ENCODE measurements at regions not wholly inside any gene's neighbourhood (a gene's known extent, or its start where the extent isn't known, plus 50 kb on each side); places are given as distances from the start of the nearest gene placed in this dataset.
A peak's percentile ranks its signal among the peaks of the same experiment; 100 is the strongest.

DNA sequence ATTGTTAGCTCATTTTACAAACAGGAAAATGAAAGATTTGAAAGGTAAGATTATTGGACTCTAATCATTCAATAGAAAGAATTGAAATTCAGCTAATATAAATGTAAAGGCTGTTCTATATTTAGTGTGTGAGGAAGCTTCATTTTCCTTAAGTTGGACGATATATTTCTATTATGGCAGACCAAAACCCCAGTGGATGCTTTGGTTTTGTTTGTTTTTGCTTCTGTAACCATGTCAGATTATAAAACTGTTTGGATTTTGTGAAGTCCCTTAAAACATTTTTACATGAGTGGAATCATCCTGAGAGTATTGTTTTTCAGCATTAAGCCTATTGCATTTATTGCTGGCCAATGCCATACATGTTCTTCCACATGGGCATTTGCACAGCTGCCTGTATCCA is 110.2 kb upstream of the ENPEP start:
- no peak overlapping the region for H3K27ac ChIP-seq (ENCODE audit: low read depth, low read length)

DNA sequence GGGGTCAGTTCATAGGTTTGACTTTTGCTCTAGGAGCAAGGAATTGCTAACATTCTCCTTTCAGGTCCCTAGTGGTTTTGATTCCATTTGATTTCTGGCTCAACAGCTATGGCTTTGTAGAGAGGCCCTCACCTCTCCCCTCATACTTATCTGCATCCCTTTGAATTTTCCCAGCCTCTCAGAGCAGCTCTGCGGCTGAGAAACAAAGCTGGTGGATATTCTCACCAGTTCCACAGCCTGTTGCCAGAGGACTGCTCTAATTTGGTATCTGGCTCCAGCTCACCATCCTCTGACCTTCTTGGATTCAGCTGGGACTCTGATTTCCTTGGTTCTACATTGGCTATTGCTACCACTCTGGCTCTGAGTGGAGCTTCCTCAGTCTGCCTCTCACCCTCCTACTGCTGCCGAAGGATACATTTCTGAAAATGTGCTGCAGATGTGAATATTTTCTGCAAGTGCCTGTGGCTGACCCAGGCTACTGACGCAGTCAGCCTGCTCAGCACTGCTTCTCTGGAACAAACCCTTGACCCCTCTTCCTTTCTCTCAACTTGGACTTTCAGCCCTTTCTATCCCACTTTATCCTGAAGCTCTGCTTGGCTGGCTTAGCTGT is 110.9 kb upstream of the ENPEP start:
- Histone ChIP-seq H3K4me1 (ENCODE audit: control insufficient read depth in 3 of 3, insufficient read depth in 3 of 3, low read length in 3 of 3) (peaks cover 0 to 8% (median 5%) of the 10 kb centered on the region in 3 donors), H3K27ac (ENCODE audit: low read depth, low read length) (peak overlapping the region; percentile 25), H3K27me3 (ENCODE audit: control insufficient read depth in 3 of 3, insufficient read depth in 3 of 3, low read length in 3 of 3) (no peaks in the 10 kb centered on the region), H3K9ac (ENCODE audit: low read depth in 1 of 3, low read length in 3 of 3) (no peak overlapping the region), H3K9me3 (ENCODE audit: control insufficient read depth in 3 of 3, low read length in 3 of 3) (no peaks in the 10 kb centered on the region), H3K4me3 (ENCODE audit: low read length in 3 of 3) (peak overlapping the region in 1 of 3 donors; percentile 27), H3K36me3 (ENCODE audit: control insufficient read depth in 3 of 3, insufficient read depth in 3 of 3, low read length in 3 of 3) (no peaks in the 10 kb centered on the region)

More for the DNA sequence above, 110.2 kb upstream of the ENPEP start:
- H3K9ac ChIP-seq (ENCODE audit: low read depth in 1 of 3, low read length in 3 of 3): no peak overlapping the region
- H3K9me3 ChIP-seq (ENCODE audit: control insufficient read depth in 3 of 3, low read length in 3 of 3): no peaks in the 10 kb centered on the region
- peaks cover 0 to 8% (median 5%) of the 10 kb centered on the region in 3 donors for H3K4me1 ChIP-seq (ENCODE audit: control insufficient read depth in 3 of 3, insufficient read depth in 3 of 3, low read length in 3 of 3)
- no peaks in the 10 kb centered on the region for H3K36me3 ChIP-seq (ENCODE audit: control insufficient read depth in 3 of 3, insufficient read depth in 3 of 3, low read length in 3 of 3)
- H3K4me3 ChIP-seq (ENCODE audit: low read length in 3 of 3): no peak overlapping the region
- no peaks in the 10 kb centered on the region for H3K27me3 ChIP-seq (ENCODE audit: control insufficient read depth in 3 of 3, insufficient read depth in 3 of 3, low read length in 3 of 3)

DNA sequence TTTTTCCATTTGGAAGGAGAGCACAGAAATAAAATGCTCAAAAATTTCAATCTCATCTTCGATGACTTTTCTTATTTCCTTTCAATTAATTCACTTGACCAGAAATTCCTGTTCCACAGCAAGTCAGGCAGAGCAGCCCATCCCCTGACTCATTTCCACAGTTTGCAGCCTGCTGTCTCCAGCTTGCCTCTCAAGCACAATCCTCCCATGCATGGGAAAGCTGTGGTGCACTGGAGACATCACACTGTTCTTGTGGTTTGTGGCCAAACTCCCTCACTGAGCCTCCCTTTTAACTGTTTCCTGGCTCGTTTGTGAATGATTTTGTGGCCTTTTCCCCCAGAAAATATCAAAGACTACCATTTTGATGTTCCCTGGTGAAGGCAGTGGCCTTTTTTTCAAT is 114.0 kb upstream of the ENPEP start:
- no peak overlapping the region for H3K4me3 ChIP-seq (ENCODE audit: low read length in 3 of 3)
- no peaks in the 10 kb centered on the region for H3K27me3 ChIP-seq (ENCODE audit: control insufficient read depth in 3 of 3, insufficient read depth in 3 of 3, low read length in 3 of 3)
- H3K9me3 ChIP-seq (ENCODE audit: control insufficient read depth in 3 of 3, low read length in 3 of 3): no peaks in the 10 kb centered on the region
- no peaks in the 10 kb centered on the region for H3K36me3 ChIP-seq (ENCODE audit: control insufficient read depth in 3 of 3, insufficient read depth in 3 of 3, low read length in 3 of 3)
- peaks cover 0 to 8% (median 5%) of the 10 kb centered on the region in 3 donors for H3K4me1 ChIP-seq (ENCODE audit: control insufficient read depth in 3 of 3, insufficient read depth in 3 of 3, low read length in 3 of 3)
- H3K9ac ChIP-seq (ENCODE audit: low read depth in 1 of 3, low read length in 3 of 3): no peak overlapping the region
- no peak overlapping the region for H3K27ac ChIP-seq (ENCODE audit: low read depth, low read length)

DNA sequence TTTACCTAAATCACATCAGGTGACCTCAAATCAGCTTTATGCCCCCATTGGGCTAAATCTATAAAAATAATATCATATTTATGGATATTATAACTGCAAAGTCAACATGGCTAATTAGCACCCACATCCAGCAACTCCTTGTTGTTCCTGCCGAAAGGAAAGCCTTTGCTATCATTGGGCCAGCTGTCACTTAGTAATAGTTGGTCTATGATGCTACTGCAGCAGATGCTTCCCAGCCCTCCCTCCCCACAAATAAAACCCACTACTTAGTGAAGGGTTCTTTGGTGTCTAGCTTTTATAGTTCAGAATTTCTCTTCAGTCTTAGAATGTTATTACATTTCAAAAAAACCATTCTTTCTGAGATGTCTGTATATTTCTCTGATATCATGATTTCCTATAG is 116.9 kb upstream of the ENPEP start:
- Histone ChIP-seq H3K4me1 (ENCODE audit: control insufficient read depth in 3 of 3, insufficient read depth in 3 of 3, low read length in 3 of 3) (peaks cover 0 to 3% (median 0%) of the 10 kb centered on the region in 3 donors), H3K4me3 (ENCODE audit: low read length in 3 of 3) (no peak overlapping the region), H3K9me3 (ENCODE audit: control insufficient read depth in 3 of 3, low read length in 3 of 3) (no peaks in the 10 kb centered on the region), H3K27me3 (ENCODE audit: control insufficient read depth in 3 of 3, insufficient read depth in 3 of 3, low read length in 3 of 3) (no peaks in the 10 kb centered on the region), H3K27ac (ENCODE audit: low read depth, low read length) (no peak overlapping the region), H3K36me3 (ENCODE audit: control insufficient read depth in 3 of 3, insufficient read depth in 3 of 3, low read length in 3 of 3) (no peaks in the 10 kb centered on the region), H3K9ac (ENCODE audit: low read depth in 1 of 3, low read length in 3 of 3) (no peak overlapping the region)

DNA sequence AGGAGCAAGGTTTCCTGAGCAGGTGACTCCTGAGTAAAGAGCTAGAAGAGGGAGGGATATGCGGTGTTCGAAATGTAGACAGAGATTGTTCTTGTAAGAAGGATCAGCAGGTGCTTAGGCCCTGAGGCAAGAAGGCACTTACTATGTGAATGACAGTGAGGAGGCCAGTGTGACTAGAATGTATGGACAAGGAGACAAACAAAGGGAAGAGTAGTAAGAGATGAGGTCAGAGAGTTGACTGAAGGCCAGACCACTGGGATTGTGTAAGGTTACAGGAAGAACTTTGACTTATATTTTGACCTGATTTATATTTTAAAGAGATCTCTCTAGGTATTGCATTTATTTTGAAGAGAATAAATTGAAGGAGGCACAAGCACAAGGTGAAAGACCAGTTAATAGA is 118.4 kb upstream of the ENPEP start:
- no peak overlapping the region for H3K27ac ChIP-seq (ENCODE audit: low read depth, low read length)
- H3K9ac ChIP-seq (ENCODE audit: low read depth in 1 of 3, low read length in 3 of 3): no peak overlapping the region
- H3K4me1 ChIP-seq (ENCODE audit: control insufficient read depth in 3 of 3, insufficient read depth in 3 of 3, low read length in 3 of 3): peaks cover 0 to 3% (median 0%) of the 10 kb centered on the region in 3 donors
- H3K36me3 ChIP-seq (ENCODE audit: control insufficient read depth in 3 of 3, insufficient read depth in 3 of 3, low read length in 3 of 3): no peaks in the 10 kb centered on the region
- no peaks in the 10 kb centered on the region for H3K27me3 ChIP-seq (ENCODE audit: control insufficient read depth in 3 of 3, insufficient read depth in 3 of 3, low read length in 3 of 3)
- H3K4me3 ChIP-seq (ENCODE audit: low read length in 3 of 3): no peak overlapping the region
- no peaks in the 10 kb centered on the region for H3K9me3 ChIP-seq (ENCODE audit: control insufficient read depth in 3 of 3, low read length in 3 of 3)

GRCh38 chr4:110354460-110354859 is 121.5 kb upstream of the ENPEP start:
- Histone ChIP-seq H3K27ac (ENCODE audit: low read depth, low read length) (no peak overlapping the region), H3K27me3 (ENCODE audit: control insufficient read depth in 3 of 3, insufficient read depth in 3 of 3, low read length in 3 of 3) (no peaks in the 10 kb centered on the region), H3K4me3 (ENCODE audit: low read length in 3 of 3) (no peak overlapping the region), H3K9ac (ENCODE audit: low read depth in 1 of 3, low read length in 3 of 3) (no peak overlapping the region), H3K9me3 (ENCODE audit: control insufficient read depth in 3 of 3, low read length in 3 of 3) (no peaks in the 10 kb centered on the region), H3K4me1 (ENCODE audit: control insufficient read depth in 3 of 3, insufficient read depth in 3 of 3, low read length in 3 of 3) (peaks cover 0 to 3% (median 0%) of the 10 kb centered on the region in 3 donors), H3K36me3 (ENCODE audit: control insufficient read depth in 3 of 3, insufficient read depth in 3 of 3, low read length in 3 of 3) (no peaks in the 10 kb centered on the region)

DNA sequence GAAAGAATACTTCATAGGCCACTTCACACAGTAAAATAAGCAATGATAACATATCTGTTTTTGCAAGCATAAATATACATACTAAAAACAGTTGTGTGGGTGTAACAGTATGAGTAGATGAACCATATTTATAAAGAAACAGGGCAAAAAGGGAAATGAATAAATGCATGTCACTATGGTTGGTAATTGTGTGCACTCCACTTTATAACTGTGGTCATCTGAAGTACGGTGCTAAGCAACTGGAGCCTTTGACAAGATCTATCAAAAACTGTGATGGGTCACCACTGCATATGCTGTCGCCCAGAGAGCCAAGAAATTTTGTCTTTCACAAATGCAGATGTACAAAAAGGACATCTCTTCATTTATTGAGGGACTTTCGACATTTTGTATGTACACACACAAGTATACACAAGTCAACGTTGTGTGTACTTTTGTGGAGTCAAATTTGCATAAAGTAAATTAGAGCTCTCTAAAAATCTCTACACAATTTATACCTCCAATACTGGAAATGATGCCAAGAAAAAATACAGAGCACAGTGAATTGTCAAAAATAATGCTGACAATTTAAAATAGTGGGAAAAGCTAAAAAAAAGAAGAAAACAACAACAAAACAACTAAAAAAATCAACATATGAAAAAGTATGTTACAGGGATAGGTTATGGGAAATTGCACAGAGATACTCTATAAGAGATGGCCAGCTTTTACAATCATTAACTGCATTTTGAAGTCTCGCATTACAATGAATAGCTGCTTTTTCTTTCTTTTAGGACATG is 123.1 kb upstream of the ENPEP start:
- no peaks in the 10 kb centered on the region for H3K36me3 ChIP-seq (ENCODE audit: control insufficient read depth in 3 of 3, insufficient read depth in 3 of 3, low read length in 3 of 3)
- no peak overlapping the region for H3K4me3 ChIP-seq (ENCODE audit: low read length in 3 of 3)
- H3K4me1 ChIP-seq (ENCODE audit: control insufficient read depth in 3 of 3, insufficient read depth in 3 of 3, low read length in 3 of 3): peaks cover 0 to 3% (median 0%) of the 10 kb centered on the region in 3 donors
- H3K9ac ChIP-seq (ENCODE audit: low read depth in 1 of 3, low read length in 3 of 3): no peak overlapping the region
- H3K27ac ChIP-seq (ENCODE audit: low read depth, low read length): no peak overlapping the region
- H3K27me3 ChIP-seq (ENCODE audit: control insufficient read depth in 3 of 3, insufficient read depth in 3 of 3, low read length in 3 of 3): no peaks in the 10 kb centered on the region
- no peaks in the 10 kb centered on the region for H3K9me3 ChIP-seq (ENCODE audit: control insufficient read depth in 3 of 3, low read length in 3 of 3)

DNA sequence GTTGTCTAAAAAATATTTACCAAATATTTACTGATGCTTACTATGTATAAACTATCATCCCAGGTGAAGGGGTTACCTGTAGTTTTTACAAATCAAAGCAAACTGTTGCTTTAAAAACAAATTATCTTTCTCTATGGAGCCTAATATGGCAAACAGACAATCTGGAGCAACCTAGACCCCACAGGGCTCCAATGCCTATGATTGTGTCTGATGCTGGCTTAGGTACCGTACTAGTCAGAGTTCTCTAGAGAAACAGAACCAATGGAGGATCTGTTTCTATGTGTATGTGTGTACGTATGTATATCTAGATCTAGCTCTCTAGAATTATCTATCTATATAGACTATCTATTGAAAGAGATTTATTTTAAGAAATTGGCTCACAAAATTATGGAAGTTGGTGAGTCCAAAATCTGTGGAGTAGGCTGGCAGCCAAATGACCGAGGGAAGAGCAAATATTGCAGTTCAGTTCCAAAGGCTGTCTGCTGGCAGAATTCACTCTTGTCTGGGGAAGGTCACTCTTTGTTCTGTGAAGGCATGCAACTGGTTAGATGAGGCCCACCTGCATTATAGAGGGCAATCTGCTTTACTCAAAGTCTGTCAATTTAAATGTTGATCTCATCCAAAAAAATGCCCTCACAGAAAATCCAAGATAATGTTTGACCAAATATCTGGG is 127.1 kb upstream of the ENPEP start:
- H3K9ac ChIP-seq (ENCODE audit: low read depth in 1 of 3, low read length in 3 of 3): no peak overlapping the region
- no peak overlapping the region for H3K4me3 ChIP-seq (ENCODE audit: low read length in 3 of 3)
- no peaks in the 10 kb centered on the region for H3K27me3 ChIP-seq (ENCODE audit: control insufficient read depth in 3 of 3, insufficient read depth in 3 of 3, low read length in 3 of 3)
- no peaks in the 10 kb centered on the region for H3K4me1 ChIP-seq (ENCODE audit: control insufficient read depth in 3 of 3, insufficient read depth in 3 of 3, low read length in 3 of 3)
- no peaks in the 10 kb centered on the region for H3K36me3 ChIP-seq (ENCODE audit: control insufficient read depth in 3 of 3, insufficient read depth in 3 of 3, low read length in 3 of 3)
- H3K9me3 ChIP-seq (ENCODE audit: control insufficient read depth in 3 of 3, low read length in 3 of 3): no peaks in the 10 kb centered on the region
- H3K27ac ChIP-seq (ENCODE audit: low read depth, low read length): no peak overlapping the region

GRCh38 chr4:110347805-110348204 is 128.2 kb upstream of the ENPEP start:
- no peaks in the 10 kb centered on the region for H3K36me3 ChIP-seq (ENCODE audit: control insufficient read depth in 3 of 3, insufficient read depth in 3 of 3, low read length in 3 of 3)
- no peaks in the 10 kb centered on the region for H3K9me3 ChIP-seq (ENCODE audit: control insufficient read depth in 3 of 3, low read length in 3 of 3)
- no peak overlapping the region for H3K9ac ChIP-seq (ENCODE audit: low read depth in 1 of 3, low read length in 3 of 3)
- no peaks in the 10 kb centered on the region for H3K27me3 ChIP-seq (ENCODE audit: control insufficient read depth in 3 of 3, insufficient read depth in 3 of 3, low read length in 3 of 3)
- no peaks in the 10 kb centered on the region for H3K4me1 ChIP-seq (ENCODE audit: control insufficient read depth in 3 of 3, insufficient read depth in 3 of 3, low read length in 3 of 3)
- H3K27ac ChIP-seq (ENCODE audit: low read depth, low read length): no peak overlapping the region
- H3K4me3 ChIP-seq (ENCODE audit: low read length in 3 of 3): no peak overlapping the region

DNA sequence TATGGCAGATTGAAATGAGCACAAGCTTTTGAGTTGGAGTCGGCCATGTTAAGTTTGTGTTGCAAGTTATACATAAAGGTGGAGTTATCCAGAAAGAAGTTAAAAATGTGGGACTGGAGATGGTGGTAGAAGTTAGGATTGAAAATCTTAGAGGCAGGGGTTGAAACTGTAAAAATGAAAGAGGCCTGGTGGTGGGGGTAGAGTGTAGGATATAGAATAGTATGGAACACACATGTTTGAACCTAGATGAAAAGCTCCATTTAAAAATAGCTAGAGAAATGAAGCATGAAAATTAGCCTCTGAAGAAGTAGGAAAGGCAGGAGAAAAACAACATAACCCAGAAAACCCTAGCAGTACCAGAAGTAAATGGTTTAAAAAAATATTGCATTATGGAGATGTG is 131.8 kb upstream of the ENPEP start:
- Histone ChIP-seq H3K27ac (ENCODE audit: low read depth, low read length) (no peak overlapping the region), H3K27me3 (ENCODE audit: control insufficient read depth in 3 of 3, insufficient read depth in 3 of 3, low read length in 3 of 3) (no peaks in the 10 kb centered on the region), H3K9ac (ENCODE audit: low read depth in 1 of 3, low read length in 3 of 3) (no peak overlapping the region), H3K4me1 (ENCODE audit: control insufficient read depth in 3 of 3, insufficient read depth in 3 of 3, low read length in 3 of 3) (no peaks in the 10 kb centered on the region), H3K4me3 (ENCODE audit: low read length in 3 of 3) (no peak overlapping the region), H3K9me3 (ENCODE audit: control insufficient read depth in 3 of 3, low read length in 3 of 3) (no peaks in the 10 kb centered on the region), H3K36me3 (ENCODE audit: control insufficient read depth in 3 of 3, insufficient read depth in 3 of 3, low read length in 3 of 3) (no peaks in the 10 kb centered on the region)
